ENCODE measurements at regions not wholly inside any gene's neighbourhood (a gene's known extent, or its start where the extent isn't known, plus 50 kb on each side); places are given as distances from the start of the nearest gene placed in this dataset.
"Not testable (repeated sequence)": the region's sequence is repeated elsewhere in the genome, so short reads cannot be mapped to it uniquely, and the experiment has no call there.

- Mint-ChIP-seq H3K4me3 (no peak overlapping the region), H3K4me1 (ENCODE audit: low read depth) (no peaks in the 10 kb centered on the region), H3K27ac (no peak overlapping the region), H3K27me3 (ENCODE audit: insufficient read depth) (no peaks in the 10 kb centered on the region), H3K9me3 (no peaks in the 10 kb centered on the region), H3K36me3 (ENCODE audit: low read depth) (no peaks in the 10 kb centered on the region)
- intact Hi-C loops (cut with micrococcal nuclease), result no loop called here
- no peak for DNase-seq (ENCODE audit: low spot score)
These were observed 1168.7 kb upstream of the SEMA6A start for GRCh38 chr5:117743337-117743736.

GRCh38 chr5:117741655-117742206, 1167.1 kb upstream of the SEMA6A start:
- intact Hi-C loops (cut with micrococcal nuclease), result no loop called here
- H3K9me3 Mint-ChIP-seq, result peaks cover 8% of the 10 kb centered on the region
- H3K36me3 Mint-ChIP-seq (ENCODE audit: low read depth), result no peaks in the 10 kb centered on the region
- no peak for DNase-seq (ENCODE audit: low spot score)
- H3K27me3 Mint-ChIP-seq (ENCODE audit: insufficient read depth), result no peaks in the 10 kb centered on the region
- no peak overlapping the region for H3K4me3 Mint-ChIP-seq
- H3K27ac Mint-ChIP-seq, result no peak overlapping the region
- no peaks in the 10 kb centered on the region for H3K4me1 Mint-ChIP-seq (ENCODE audit: low read depth)

- no peak overlapping the region for H3K27ac Mint-ChIP-seq
- intact Hi-C loops (cut with micrococcal nuclease), result no loop called here
- no peaks in the 10 kb centered on the region for H3K36me3 Mint-ChIP-seq (ENCODE audit: low read depth)
- no peak for DNase-seq (ENCODE audit: low spot score)
- peaks cover 8% of the 10 kb centered on the region for H3K9me3 Mint-ChIP-seq
- H3K27me3 Mint-ChIP-seq (ENCODE audit: insufficient read depth), result no peaks in the 10 kb centered on the region
- no peak overlapping the region for H3K4me3 Mint-ChIP-seq
- no peaks in the 10 kb centered on the region for H3K4me1 Mint-ChIP-seq (ENCODE audit: low read depth)
These were observed 1165.6 kb upstream of the SEMA6A start for GRCh38 chr5:117740268-117740667.

GRCh38 chr5:117738571-117738970, 1163.9 kb upstream of the SEMA6A start:
- H3K27ac Mint-ChIP-seq, result no peak overlapping the region
- H3K4me1 Mint-ChIP-seq (ENCODE audit: low read depth), result no peaks in the 10 kb centered on the region
- H3K4me3 Mint-ChIP-seq, result no peak overlapping the region
- intact Hi-C loops (cut with micrococcal nuclease), result no loop called here
- DNase-seq (ENCODE audit: low spot score), result no peak
- H3K9me3 Mint-ChIP-seq, result peaks cover 8% of the 10 kb centered on the region
- no peaks in the 10 kb centered on the region for H3K36me3 Mint-ChIP-seq (ENCODE audit: low read depth)
- H3K27me3 Mint-ChIP-seq (ENCODE audit: insufficient read depth), result no peaks in the 10 kb centered on the region

GRCh38 chr5:117736698-117737097, 1162.1 kb upstream of the SEMA6A start:
- DNase-seq (ENCODE audit: low spot score), result no peak
- no peaks in the 10 kb centered on the region for H3K36me3 Mint-ChIP-seq (ENCODE audit: low read depth)

GRCh38 chr5:117734056-117734455, 1159.4 kb upstream of the SEMA6A start:
- Mint-ChIP-seq H3K4me1 (ENCODE audit: low read depth) (no peaks in the 10 kb centered on the region), H3K36me3 (ENCODE audit: low read depth) (no peaks in the 10 kb centered on the region), H3K4me3 (no peak overlapping the region), H3K27me3 (ENCODE audit: insufficient read depth) (no peaks in the 10 kb centered on the region), H3K27ac (no peak overlapping the region), H3K9me3 (peaks cover 15% of the 10 kb centered on the region)
- intact Hi-C loops (cut with micrococcal nuclease), result no loop called here
- DNase-seq (ENCODE audit: low spot score), result no peak

More at GRCh38 chr5:117736698-117737097, 1162.1 kb upstream of the SEMA6A start:
- Mint-ChIP-seq H3K4me1 (ENCODE audit: low read depth) (no peaks in the 10 kb centered on the region), H3K27ac (no peak overlapping the region), H3K9me3 (peaks cover 11% of the 10 kb centered on the region), H3K27me3 (ENCODE audit: insufficient read depth) (no peaks in the 10 kb centered on the region), H3K4me3 (no peak overlapping the region)
- intact Hi-C loops (cut with micrococcal nuclease), result no loop called here

- Mint-ChIP-seq H3K4me3 (no peak overlapping the region), H3K4me1 (ENCODE audit: low read depth) (no peaks in the 10 kb centered on the region), H3K9me3 (peaks cover 13% of the 10 kb centered on the region), H3K27me3 (ENCODE audit: insufficient read depth) (no peaks in the 10 kb centered on the region), H3K27ac (no peak overlapping the region), H3K36me3 (ENCODE audit: low read depth) (no peaks in the 10 kb centered on the region)
- no peak for DNase-seq (ENCODE audit: low spot score)
- intact Hi-C loops (cut with micrococcal nuclease), result no loop called here
These were observed 1158.4 kb upstream of the SEMA6A start for GRCh38 chr5:117733051-117733450.

- H3K4me3 Mint-ChIP-seq, result no peak overlapping the region
- peaks cover 7% of the 10 kb centered on the region for H3K9me3 Mint-ChIP-seq
- intact Hi-C loops (cut with micrococcal nuclease), result no loop called here
- no peak for DNase-seq (ENCODE audit: low spot score)
- no peaks in the 10 kb centered on the region for H3K36me3 Mint-ChIP-seq (ENCODE audit: low read depth)
- no peaks in the 10 kb centered on the region for H3K27me3 Mint-ChIP-seq (ENCODE audit: insufficient read depth)
- H3K4me1 Mint-ChIP-seq (ENCODE audit: low read depth), result no peaks in the 10 kb centered on the region
- no peak overlapping the region for H3K27ac Mint-ChIP-seq
These were observed 1157.6 kb upstream of the SEMA6A start for GRCh38 chr5:117732264-117732663.

GRCh38 chr5:117731446-117731845, 1156.8 kb upstream of the SEMA6A start:
- DNase-seq (ENCODE audit: low spot score), result no peak
- intact Hi-C loops (cut with micrococcal nuclease), result no loop called here
- Mint-ChIP-seq H3K36me3 (ENCODE audit: low read depth) (no peaks in the 10 kb centered on the region), H3K27ac (no peak overlapping the region), H3K4me1 (ENCODE audit: low read depth) (no peaks in the 10 kb centered on the region), H3K9me3 (peaks cover 7% of the 10 kb centered on the region), H3K27me3 (ENCODE audit: insufficient read depth) (no peaks in the 10 kb centered on the region), H3K4me3 (no peak overlapping the region)

GRCh38 chr5:117720784-117721183, 1146.2 kb upstream of the SEMA6A start:
- DNase-seq (ENCODE audit: low spot score); H3K36me3 Mint-ChIP-seq (ENCODE audit: low read depth); H3K4me3 Mint-ChIP-seq; H3K9me3 Mint-ChIP-seq; intact Hi-C loops (cut with micrococcal nuclease); H3K27ac Mint-ChIP-seq; H3K27me3 Mint-ChIP-seq (ENCODE audit: insufficient read depth); H3K4me1 Mint-ChIP-seq (ENCODE audit: low read depth): not testable (repeated sequence)

GRCh38 chr5:117719413-117719812, 1144.8 kb upstream of the SEMA6A start:
- peaks cover 7% of the 10 kb centered on the region for H3K9me3 Mint-ChIP-seq
- no peaks in the 10 kb centered on the region for H3K36me3 Mint-ChIP-seq (ENCODE audit: low read depth)
- intact Hi-C loops (cut with micrococcal nuclease), result no loop called here
- no peak overlapping the region for H3K27ac Mint-ChIP-seq
- no peak overlapping the region for H3K4me3 Mint-ChIP-seq
- H3K4me1 Mint-ChIP-seq (ENCODE audit: low read depth), result no peaks in the 10 kb centered on the region
- no peaks in the 10 kb centered on the region for H3K27me3 Mint-ChIP-seq (ENCODE audit: insufficient read depth)
- DNase-seq (ENCODE audit: low spot score), result no peak

GRCh38 chr5:117713585-117714198, 1139.1 kb upstream of the SEMA6A start:
- no peak overlapping the region for H3K27ac Mint-ChIP-seq
- no peak overlapping the region for H3K4me3 Mint-ChIP-seq
- no peaks in the 10 kb centered on the region for H3K36me3 Mint-ChIP-seq (ENCODE audit: low read depth)
- no peak for DNase-seq (ENCODE audit: low spot score)
- H3K9me3 Mint-ChIP-seq, result peaks cover 39% of the 10 kb centered on the region
- intact Hi-C loops (cut with micrococcal nuclease), result no loop called here
- H3K4me1 Mint-ChIP-seq (ENCODE audit: low read depth), result no peaks in the 10 kb centered on the region
- H3K27me3 Mint-ChIP-seq (ENCODE audit: insufficient read depth), result no peaks in the 10 kb centered on the region

- no peaks in the 10 kb centered on the region for H3K4me1 Mint-ChIP-seq (ENCODE audit: low read depth)
- H3K27me3 Mint-ChIP-seq (ENCODE audit: insufficient read depth), result no peaks in the 10 kb centered on the region
- H3K27ac Mint-ChIP-seq, result no peak overlapping the region
- H3K36me3 Mint-ChIP-seq (ENCODE audit: low read depth), result no peaks in the 10 kb centered on the region
- peaks cover 10% of the 10 kb centered on the region for H3K9me3 Mint-ChIP-seq
- no peak for DNase-seq (ENCODE audit: low spot score)
- H3K4me3 Mint-ChIP-seq, result no peak overlapping the region
- intact Hi-C loops (cut with micrococcal nuclease), result no loop called here
These were observed 1126.4 kb upstream of the SEMA6A start for GRCh38 chr5:117701062-117701461.

GRCh38 chr5:117692606-117693005, 1118.0 kb upstream of the SEMA6A start:
- no peaks in the 10 kb centered on the region for H3K36me3 Mint-ChIP-seq (ENCODE audit: low read depth)
- no peaks in the 10 kb centered on the region for H3K4me1 Mint-ChIP-seq (ENCODE audit: low read depth)
- intact Hi-C loops (cut with micrococcal nuclease), result no loop called here
- DNase-seq (ENCODE audit: low spot score), result no peak
- H3K27ac Mint-ChIP-seq, result no peak overlapping the region
- no peaks in the 10 kb centered on the region for H3K9me3 Mint-ChIP-seq
- H3K4me3 Mint-ChIP-seq, result no peak overlapping the region
- H3K27me3 Mint-ChIP-seq (ENCODE audit: insufficient read depth), result no peaks in the 10 kb centered on the region
